ENCODE measurements at regions not wholly inside any gene's neighbourhood (a gene's known extent, or its start where the extent isn't known, plus 50 kb on each side); places are given as distances from the start of the nearest gene placed in this dataset.

DNA sequence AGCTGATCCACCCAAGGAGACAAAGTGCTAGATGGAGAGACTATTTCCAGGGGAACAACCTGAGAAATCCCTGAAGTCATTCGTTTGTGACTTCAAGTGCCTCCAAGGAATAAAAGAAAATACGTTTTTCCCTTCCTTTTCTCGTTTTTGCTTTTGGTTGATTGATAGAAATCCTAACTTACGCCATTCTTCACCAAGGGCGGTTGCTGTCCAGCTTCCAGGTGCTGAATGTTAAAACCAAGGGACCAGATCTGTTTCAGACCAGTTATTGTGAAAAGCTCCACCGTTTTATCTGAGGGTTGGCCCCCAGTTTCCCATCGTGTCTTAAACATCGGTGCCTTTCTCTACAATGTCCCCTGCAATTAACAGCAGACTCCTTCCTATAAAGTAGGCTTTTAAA lies 600.7 kb upstream of the SGCD start:
- no peak for TF ChIP-seq POLR2A (IDR thresholded peaks at IDR 0.05)
- TF ChIP-seq, protein P1, sequence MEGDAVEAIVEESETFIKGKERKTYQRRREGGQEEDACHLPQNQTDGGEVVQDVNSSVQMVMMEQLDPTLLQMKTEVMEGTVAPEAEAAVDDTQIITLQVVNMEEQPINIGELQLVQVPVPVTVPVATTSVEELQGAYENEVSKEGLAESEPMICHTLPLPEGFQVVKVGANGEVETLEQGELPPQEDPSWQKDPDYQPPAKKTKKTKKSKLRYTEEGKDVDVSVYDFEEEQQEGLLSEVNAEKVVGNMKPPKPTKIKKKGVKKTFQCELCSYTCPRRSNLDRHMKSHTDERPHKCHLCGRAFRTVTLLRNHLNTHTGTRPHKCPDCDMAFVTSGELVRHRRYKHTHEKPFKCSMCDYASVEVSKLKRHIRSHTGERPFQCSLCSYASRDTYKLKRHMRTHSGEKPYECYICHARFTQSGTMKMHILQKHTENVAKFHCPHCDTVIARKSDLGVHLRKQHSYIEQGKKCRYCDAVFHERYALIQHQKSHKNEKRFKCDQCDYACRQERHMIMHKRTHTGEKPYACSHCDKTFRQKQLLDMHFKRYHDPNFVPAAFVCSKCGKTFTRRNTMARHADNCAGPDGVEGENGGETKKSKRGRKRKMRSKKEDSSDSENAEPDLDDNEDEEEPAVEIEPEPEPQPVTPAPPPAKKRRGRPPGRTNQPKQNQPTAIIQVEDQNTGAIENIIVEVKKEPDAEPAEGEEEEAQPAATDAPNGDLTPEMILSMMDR (IDR thresholded peaks at IDR 0.05) = no peak
